ENCODE measurements at regions not wholly inside any gene's neighbourhood (a gene's known extent, or its start where the extent isn't known, plus 50 kb on each side); places are given as distances from the start of the nearest gene placed in this dataset.

- no peak overlapping the region for H3K4ac ChIP-seq (replicated peaks; ENCODE audit: insufficient read length, low read depth, low read length)
- H3K36me3 ChIP-seq (ENCODE audit: control insufficient read depth in 2 of 4, insufficient read depth in 4 of 4, low read length in 3 of 4) = no peaks in the 10 kb centered on the region
- H2BK12ac ChIP-seq (ENCODE audit: low read depth, low read length) = no peak overlapping the region
- H2AFZ ChIP-seq (ENCODE audit: low read length) = no peak overlapping the region
- no peak overlapping the region for H2AK5ac ChIP-seq (ENCODE audit: low read depth, low read length)
- no peak overlapping the region for H3K9ac ChIP-seq (replicated peaks in 1 of 4; ENCODE audit: extremely low read depth in 1 of 4, low read depth in 3 of 4, low read length in 3 of 4)
- no peak overlapping the region for H3K4me3 ChIP-seq (ENCODE audit: extremely low read depth in 1 of 4, insufficient read depth in 2 of 4, low read depth in 3 of 4, low read length in 4 of 4)
- H2BK15ac ChIP-seq (ENCODE audit: low read length) = no peak overlapping the region
- no peak overlapping the region for H3K23ac ChIP-seq (ENCODE audit: insufficient read length)
- no peaks in the 10 kb centered on the region for H3K79me1 ChIP-seq (ENCODE audit: low read depth, low read length)
- H4K8ac ChIP-seq (ENCODE audit: extremely low read depth, insufficient read depth, low read length) = no peak overlapping the region
- no peaks in the 10 kb centered on the region for H3K79me2 ChIP-seq (ENCODE audit: control insufficient read depth in 1 of 2, insufficient read depth in 2 of 2, low read length in 2 of 2)
- no peak overlapping the region for H2BK5ac ChIP-seq (ENCODE audit: low read depth, low read length)
- no peaks in the 10 kb centered on the region for H3K27me3 ChIP-seq (replicated peaks in 1 of 4; ENCODE audit: control insufficient read depth in 3 of 4, extremely low read depth in 1 of 4, insufficient read depth in 3 of 4, low read length in 3 of 4)
- H3K4me2 ChIP-seq (ENCODE audit: insufficient read depth in 1 of 2, low read depth in 2 of 2, low read length in 2 of 2) = no peak overlapping the region
- H2BK120ac ChIP-seq (replicated peaks; ENCODE audit: low read depth, low read length) = no peak overlapping the region
- 90% methylated on average over 7 of the region's 7 CpGs; no CpG with 5 or more reads in 1 of the 2 experiments for WGBS, 2 experiments (ENCODE audit: extremely low coverage in 1 of 2, insufficient coverage in 1 of 2, insufficient read length in 1 of 2, insufficient replicate concordance in 2 of 2, low coverage in 1 of 2, low lambda C conversion rate in 2 of 2, missing lambda C conversion rate in 1 of 2)
- H3K14ac ChIP-seq (ENCODE audit: insufficient read length) = no peak overlapping the region
- ChIA-PET POLR2A (ENCODE audit: partially characterized antibody) (no interaction called here), CTCF (ENCODE audit: partially characterized antibody) (no interaction called here)
- no peaks in the 10 kb centered on the region for H3K4me1 ChIP-seq (replicated peaks in 1 of 4; ENCODE audit: control insufficient read depth in 3 of 4, insufficient read depth in 4 of 4, low read length in 3 of 4)
- H3K27ac ChIP-seq (ENCODE audit: low read depth, low read length) = no peak overlapping the region
- no peak overlapping the region for H4K5ac ChIP-seq (ENCODE audit: insufficient read length, low read depth, low read length)
- H4K20me1 ChIP-seq (replicated peaks in 1 of 2; ENCODE audit: control insufficient read depth in 1 of 2, insufficient read depth in 2 of 2, low read length in 2 of 2) = no peaks in the 10 kb centered on the region
- DNase-seq (ENCODE audit: low read depth in 1 of 2, low spot score in 2 of 2) = no peak
- H4K91ac ChIP-seq (replicated peaks; ENCODE audit: insufficient read length, low read length) = no peak overlapping the region
- FAIRE-seq = no peak
- no peak overlapping the region for H3K18ac ChIP-seq (ENCODE audit: extremely low read depth, low read length)
- no peak overlapping the region for H2BK20ac ChIP-seq (ENCODE audit: low read length)
- no peaks in the 10 kb centered on the region for H3K23me2 ChIP-seq (ENCODE audit: low read depth, low read length)
- H3K56ac ChIP-seq (replicated peaks; ENCODE audit: insufficient read length, low read depth, low read length) = no peak overlapping the region
- H3K9me3 ChIP-seq (ENCODE audit: insufficient read depth in 2 of 2, low read depth in 1 of 2, low read length in 1 of 2) = no peaks in the 10 kb centered on the region
- TF ChIP-seq, protein P1, sequence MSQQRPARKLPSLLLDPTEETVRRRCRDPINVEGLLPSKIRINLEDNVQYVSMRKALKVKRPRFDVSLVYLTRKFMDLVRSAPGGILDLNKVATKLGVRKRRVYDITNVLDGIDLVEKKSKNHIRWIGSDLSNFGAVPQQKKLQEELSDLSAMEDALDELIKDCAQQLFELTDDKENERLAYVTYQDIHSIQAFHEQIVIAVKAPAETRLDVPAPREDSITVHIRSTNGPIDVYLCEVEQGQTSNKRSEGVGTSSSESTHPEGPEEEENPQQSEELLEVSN (IDR thresholded peaks at IDR 0.05) = no peak
- TF ChIP-seq CTBP2 (IDR thresholded peaks at IDR 0.05; ENCODE audit: borderline replicate concordance, insufficient read depth, insufficient read length, low read length) (no peak), KDM5A (IDR thresholded peaks at IDR 0.05; ENCODE audit: low read length) (no peak), NRF1 (IDR thresholded peaks at IDR 0.05; ENCODE audit: low read depth, low read length) (no peak), KDM4A (IDR thresholded peaks at IDR 0.05; ENCODE audit: low read depth, low read length, severe bottlenecking) (no peak)
- TF ChIP-seq, protein P2, sequence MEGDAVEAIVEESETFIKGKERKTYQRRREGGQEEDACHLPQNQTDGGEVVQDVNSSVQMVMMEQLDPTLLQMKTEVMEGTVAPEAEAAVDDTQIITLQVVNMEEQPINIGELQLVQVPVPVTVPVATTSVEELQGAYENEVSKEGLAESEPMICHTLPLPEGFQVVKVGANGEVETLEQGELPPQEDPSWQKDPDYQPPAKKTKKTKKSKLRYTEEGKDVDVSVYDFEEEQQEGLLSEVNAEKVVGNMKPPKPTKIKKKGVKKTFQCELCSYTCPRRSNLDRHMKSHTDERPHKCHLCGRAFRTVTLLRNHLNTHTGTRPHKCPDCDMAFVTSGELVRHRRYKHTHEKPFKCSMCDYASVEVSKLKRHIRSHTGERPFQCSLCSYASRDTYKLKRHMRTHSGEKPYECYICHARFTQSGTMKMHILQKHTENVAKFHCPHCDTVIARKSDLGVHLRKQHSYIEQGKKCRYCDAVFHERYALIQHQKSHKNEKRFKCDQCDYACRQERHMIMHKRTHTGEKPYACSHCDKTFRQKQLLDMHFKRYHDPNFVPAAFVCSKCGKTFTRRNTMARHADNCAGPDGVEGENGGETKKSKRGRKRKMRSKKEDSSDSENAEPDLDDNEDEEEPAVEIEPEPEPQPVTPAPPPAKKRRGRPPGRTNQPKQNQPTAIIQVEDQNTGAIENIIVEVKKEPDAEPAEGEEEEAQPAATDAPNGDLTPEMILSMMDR (IDR thresholded peaks at IDR 0.05; ENCODE audit: control extremely low read depth in 1 of 3, insufficient read depth in 1 of 3, low read depth in 1 of 3, low read length in 3 of 3) = no peak
These were observed 173.9 kb downstream of the EPM2A start for GRCh38 chr6:145561095-145562072.

Measured in H1 (cell line).